Duodenal mucosa (tissue), 2 donors: ENCODE measurements at regions not wholly inside any gene's neighbourhood (a gene's known extent, or its start where the extent isn't known, plus 50 kb on each side); places are given as distances from the start of the nearest gene placed in this dataset.

Source experiments
- H3K27ac ChIP-seq: one replicate; pipeline ENCODE4 v1.7.0; 2013; ENCODE audit warnings: low read depth, low read length
- H3K27me3 ChIP-seq, 2 donors: one replicate each; pipeline ENCODE4 v1.7.0; 2013; ENCODE audit warnings: low read length in 2 of 2, control low read depth in 1 of 2; ENCODE audit not compliant: insufficient read depth in 2 of 2, control insufficient read depth in 1 of 2
- H3K36me3 ChIP-seq, 2 donors: one replicate each; pipeline ENCODE4 v1.7.0; 2013; ENCODE audit warnings: low read length in 2 of 2, control low read depth in 1 of 2; ENCODE audit not compliant: insufficient read depth in 2 of 2, control insufficient read depth in 1 of 2
- H3K4me1 ChIP-seq, 2 donors: one replicate each; pipeline ENCODE4 v1.7.0; 2013; ENCODE audit warnings: low read length in 2 of 2, control low read depth in 1 of 2; ENCODE audit not compliant: insufficient read depth in 2 of 2, control insufficient read depth in 1 of 2
- H3K4me3 ChIP-seq, 2 donors: one replicate each; pipeline ENCODE4 v1.7.0; 2013; ENCODE audit warnings: low read length in 2 of 2, low read depth in 1 of 2
- H3K9ac ChIP-seq, 2 donors: one replicate each; pipeline ENCODE4 v1.7.0; 2013; ENCODE audit warnings: low read length in 2 of 2, low read depth in 1 of 2
- H3K9me3 ChIP-seq, 2 donors: one replicate each; pipeline ENCODE4 v1.7.0; 2013; ENCODE audit warnings: low read length in 2 of 2, control low read depth in 1 of 2; ENCODE audit not compliant: control insufficient read depth in 1 of 2

DNA sequence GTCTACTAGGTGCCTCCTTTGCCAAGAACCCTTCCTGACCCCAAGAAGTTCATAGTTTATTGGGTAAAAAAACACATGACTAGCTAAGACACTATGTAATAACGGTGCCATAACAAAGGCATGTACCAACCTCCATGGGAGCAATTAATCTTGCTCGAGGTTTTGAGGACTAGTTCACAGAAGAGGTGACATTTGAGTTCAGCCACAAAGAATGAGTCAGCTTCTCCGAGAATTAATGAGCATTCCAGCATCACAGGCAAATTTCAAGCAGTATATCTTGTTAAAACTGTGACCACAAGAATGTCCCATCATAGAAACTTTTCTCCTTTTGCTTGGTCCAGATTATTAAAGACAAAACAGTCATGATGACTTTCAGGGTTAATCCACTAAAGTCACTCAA lies 113.0 kb upstream of the RAP1B start:
- H3K27ac ChIP-seq: no peak overlapping the region
- H3K9ac ChIP-seq: no peak overlapping the region
- peak overlapping the region in 1 of 2 donors; percentile 25 for H3K4me3 ChIP-seq
- H3K27me3 ChIP-seq: no peaks in the 10 kb centered on the region
- no peaks in the 10 kb centered on the region for H3K36me3 ChIP-seq
- peaks cover 0 to 3% of the 10 kb centered on the region in 2 donors for H3K4me1 ChIP-seq
- no peaks in the 10 kb centered on the region for H3K9me3 ChIP-seq

DNA sequence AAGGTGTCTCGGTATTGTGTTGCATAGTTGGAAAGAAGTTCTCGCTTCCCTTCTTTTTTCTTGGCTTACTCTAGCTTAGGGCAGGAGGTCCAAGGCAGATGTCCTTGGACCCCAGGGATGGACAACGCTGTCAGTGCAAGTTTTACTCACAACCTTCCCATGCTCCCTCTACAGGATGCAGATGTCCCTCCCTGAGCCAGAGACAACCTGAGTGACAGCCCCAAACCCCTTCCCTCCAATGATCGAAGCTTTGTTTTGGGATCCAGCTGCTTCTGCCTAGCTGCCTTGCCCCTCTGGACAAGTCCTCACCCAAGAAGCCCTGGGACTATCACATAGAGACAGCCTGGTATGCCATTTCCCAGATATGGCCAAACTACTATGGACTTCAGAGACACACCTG lies 112.0 kb upstream of the RAP1B start:
- no peaks in the 10 kb centered on the region for H3K9me3 ChIP-seq
- H3K9ac ChIP-seq: no peak overlapping the region
- H3K27me3 ChIP-seq: no peaks in the 10 kb centered on the region
- no peak overlapping the region for H3K27ac ChIP-seq
- no peaks in the 10 kb centered on the region for H3K36me3 ChIP-seq
- peaks cover 0 to 3% of the 10 kb centered on the region in 2 donors for H3K4me1 ChIP-seq
- H3K4me3 ChIP-seq: no peak overlapping the region

DNA sequence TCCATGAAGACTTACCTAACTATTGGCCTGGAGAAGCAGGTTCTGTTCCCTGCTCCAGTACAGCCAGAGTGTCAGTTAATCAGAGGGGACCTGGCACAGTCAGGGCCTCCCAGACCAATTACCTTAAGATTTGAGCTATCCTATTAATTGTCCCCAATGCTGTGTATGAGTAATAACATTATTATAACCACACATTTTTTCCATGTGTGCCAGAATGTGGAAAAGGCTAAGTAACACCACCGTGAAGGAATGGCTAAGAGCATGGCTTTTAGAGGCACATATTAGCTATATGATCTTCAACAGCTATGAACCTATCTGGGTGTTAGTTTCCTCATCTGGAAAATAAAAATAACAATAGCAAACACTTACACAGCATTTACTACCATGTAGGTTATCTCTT lies 111.1 kb upstream of the RAP1B start:
- no peaks in the 10 kb centered on the region for H3K27me3 ChIP-seq
- no peak overlapping the region for H3K9ac ChIP-seq
- H3K36me3 ChIP-seq: no peaks in the 10 kb centered on the region
- H3K9me3 ChIP-seq: no peaks in the 10 kb centered on the region
- H3K4me1 ChIP-seq: peaks cover 0 to 3% of the 10 kb centered on the region in 2 donors
- no peak overlapping the region for H3K4me3 ChIP-seq
- H3K27ac ChIP-seq: no peak overlapping the region

DNA sequence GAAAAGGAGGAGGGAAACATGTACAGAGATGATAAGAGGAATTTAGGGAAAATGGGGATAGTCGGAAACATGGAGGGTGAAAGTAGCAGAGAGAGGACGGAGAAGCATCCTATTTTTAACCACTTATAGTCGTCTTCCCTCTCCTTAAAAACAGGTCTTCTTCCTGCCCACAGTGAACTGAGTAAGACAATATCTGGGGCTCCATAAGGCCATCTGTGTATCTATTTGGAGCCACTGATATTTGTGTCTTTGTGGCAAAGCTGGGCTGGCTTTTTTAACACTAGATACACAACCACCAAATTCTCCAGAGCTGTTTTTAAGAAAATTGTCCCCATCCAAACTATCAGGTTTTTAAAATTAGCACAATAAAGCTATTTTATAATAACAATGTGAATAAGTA lies 109.5 kb upstream of the RAP1B start:
- Histone ChIP-seq H3K9ac (no peak overlapping the region), H3K36me3 (no peaks in the 10 kb centered on the region), H3K27me3 (no peaks in the 10 kb centered on the region), H3K4me1 (no peaks in the 10 kb centered on the region), H3K27ac (no peak overlapping the region), H3K4me3 (no peak overlapping the region), H3K9me3 (no peaks in the 10 kb centered on the region)

DNA sequence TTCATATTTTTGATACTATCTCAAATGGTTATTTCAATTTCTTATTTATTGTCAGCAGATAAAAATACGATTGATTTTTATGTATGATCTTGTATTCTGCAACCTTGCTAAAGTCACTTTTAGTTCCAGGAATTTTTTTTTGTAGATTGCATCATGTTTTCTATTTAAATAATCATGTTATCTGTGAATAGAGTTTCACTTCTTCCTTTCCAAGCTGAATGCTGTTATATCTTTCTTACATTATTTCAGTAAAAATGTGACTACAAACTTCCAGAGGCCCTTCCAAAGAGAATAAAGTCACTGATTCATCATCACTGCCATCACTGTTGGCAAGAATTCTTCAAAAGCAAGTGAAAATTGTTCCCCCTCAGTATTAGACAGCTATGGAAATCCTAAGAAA lies 104.7 kb upstream of the RAP1B start:
- H3K27ac ChIP-seq: no peak overlapping the region
- H3K36me3 ChIP-seq: no peaks in the 10 kb centered on the region
- no peak overlapping the region for H3K9ac ChIP-seq
- H3K9me3 ChIP-seq: no peaks in the 10 kb centered on the region
- no peaks in the 10 kb centered on the region for H3K4me1 ChIP-seq
- no peak overlapping the region for H3K4me3 ChIP-seq
- no peaks in the 10 kb centered on the region for H3K27me3 ChIP-seq

DNA sequence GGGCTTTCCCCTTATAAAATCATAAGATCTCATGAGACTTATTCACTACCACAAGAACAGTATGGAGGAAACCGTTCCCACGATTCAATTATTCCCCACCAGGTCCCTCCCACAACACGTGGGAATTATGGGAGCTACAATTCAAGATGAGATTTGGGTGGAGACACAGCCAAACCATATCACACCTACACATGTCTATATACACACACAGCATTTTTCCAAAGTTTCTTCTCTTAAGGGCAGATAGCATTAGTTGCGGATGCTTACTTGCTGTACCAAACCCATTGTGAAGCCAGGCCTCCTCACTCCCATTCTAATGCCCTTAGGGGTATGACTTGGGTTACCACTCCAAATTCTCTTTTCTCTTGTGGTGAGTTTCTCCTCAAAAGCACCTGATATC lies 104.1 kb upstream of the RAP1B start:
- H3K27ac ChIP-seq: no peak overlapping the region
- no peak overlapping the region for H3K9ac ChIP-seq
- H3K4me1 ChIP-seq: no peaks in the 10 kb centered on the region
- no peaks in the 10 kb centered on the region for H3K36me3 ChIP-seq
- no peaks in the 10 kb centered on the region for H3K27me3 ChIP-seq
- no peak overlapping the region for H3K4me3 ChIP-seq
- no peaks in the 10 kb centered on the region for H3K9me3 ChIP-seq

DNA sequence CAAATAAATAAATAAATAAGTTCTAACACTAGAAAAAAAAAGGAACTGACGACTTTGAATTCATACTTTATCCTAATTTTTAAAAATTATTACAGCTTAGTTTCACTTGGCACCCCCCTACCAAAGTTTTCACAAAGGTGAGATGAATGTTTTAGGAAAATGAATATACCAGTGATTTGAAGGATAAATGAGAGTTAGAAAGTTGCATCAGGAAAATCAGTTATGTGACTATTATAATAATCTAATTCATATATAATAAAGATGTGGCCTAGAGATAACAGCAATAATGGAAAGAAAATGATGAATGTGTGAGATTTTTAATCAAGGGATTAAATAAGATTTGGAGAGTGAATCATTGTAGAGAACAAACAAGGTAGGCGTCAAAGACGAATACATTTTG lies 103.0 kb upstream of the RAP1B start:
- H3K27ac ChIP-seq: no peak overlapping the region
- H3K9ac ChIP-seq: no peak overlapping the region
- no peak overlapping the region for H3K4me3 ChIP-seq
- H3K9me3 ChIP-seq: no peaks in the 10 kb centered on the region
- no peaks in the 10 kb centered on the region for H3K27me3 ChIP-seq
- H3K4me1 ChIP-seq: no peaks in the 10 kb centered on the region
- no peaks in the 10 kb centered on the region for H3K36me3 ChIP-seq

DNA sequence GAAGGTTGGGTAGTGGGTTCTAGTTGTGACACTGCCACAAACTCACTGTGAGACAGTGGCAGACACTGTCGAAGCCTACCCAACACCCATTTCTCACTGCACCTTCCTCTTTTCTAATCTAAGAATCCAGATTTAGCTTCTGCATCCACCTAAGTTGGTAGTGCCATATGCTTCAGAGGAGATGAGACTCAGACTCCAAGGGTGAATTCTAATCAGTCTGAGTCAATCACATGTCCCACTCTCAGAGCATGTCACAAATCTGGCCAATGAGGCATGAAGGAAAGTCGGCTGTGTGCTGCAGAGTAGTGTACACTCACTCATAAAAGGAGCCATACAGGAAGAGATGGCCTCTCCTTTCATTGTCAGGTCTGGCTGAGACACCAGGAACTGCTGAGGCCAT lies 102.1 kb upstream of the RAP1B start:
- Histone ChIP-seq H3K36me3 (no peaks in the 10 kb centered on the region), H3K9ac (no peak overlapping the region), H3K4me1 (no peaks in the 10 kb centered on the region), H3K4me3 (no peak overlapping the region), H3K9me3 (no peaks in the 10 kb centered on the region), H3K27ac (no peak overlapping the region), H3K27me3 (no peaks in the 10 kb centered on the region)

DNA sequence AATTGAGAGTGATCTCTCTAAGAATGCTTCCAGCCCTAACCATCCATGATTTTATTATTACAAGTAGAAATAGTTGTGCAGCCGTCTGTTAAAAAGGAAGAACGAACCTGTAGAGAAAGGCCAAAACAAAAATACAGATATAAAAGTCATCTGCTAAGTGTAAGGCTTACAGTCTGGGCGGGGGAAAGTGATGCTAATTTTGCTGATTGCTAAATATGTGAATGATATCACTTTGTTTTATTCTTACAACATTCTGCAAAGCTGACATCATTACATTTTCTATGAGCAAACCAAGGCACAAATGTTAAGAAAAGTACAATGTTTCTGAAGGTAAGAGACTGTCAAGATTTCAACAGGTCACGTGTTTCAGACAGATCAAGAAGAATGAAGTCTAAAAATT lies 101.5 kb upstream of the RAP1B start:
- Histone ChIP-seq H3K9ac (no peak overlapping the region), H3K9me3 (no peaks in the 10 kb centered on the region), H3K27ac (no peak overlapping the region), H3K4me3 (no peak overlapping the region), H3K36me3 (no peaks in the 10 kb centered on the region), H3K4me1 (no peaks in the 10 kb centered on the region), H3K27me3 (no peaks in the 10 kb centered on the region)

DNA sequence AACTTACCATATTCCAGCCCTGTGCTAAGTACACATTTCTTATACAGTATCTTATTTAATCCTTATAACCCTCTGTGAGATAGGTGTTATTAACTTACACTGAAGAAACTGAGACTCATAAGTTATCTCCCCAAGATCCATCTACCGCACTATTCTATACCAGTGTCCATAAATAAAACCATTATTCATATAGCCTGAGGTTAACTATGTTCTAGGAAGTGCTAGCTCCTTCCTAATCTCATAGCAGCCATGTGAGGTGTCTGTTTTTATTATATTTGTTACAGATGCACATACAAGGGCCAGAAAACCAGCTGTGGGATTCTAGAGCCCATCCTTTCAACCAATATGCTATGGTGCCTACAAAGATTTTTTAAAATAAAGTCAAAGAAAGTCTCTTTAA lies 100.3 kb upstream of the RAP1B start:
- no peaks in the 10 kb centered on the region for H3K9me3 ChIP-seq
- H3K36me3 ChIP-seq: no peaks in the 10 kb centered on the region
- no peaks in the 10 kb centered on the region for H3K4me1 ChIP-seq
- no peak overlapping the region for H3K9ac ChIP-seq
- H3K4me3 ChIP-seq: no peak overlapping the region
- H3K27ac ChIP-seq: no peak overlapping the region
- H3K27me3 ChIP-seq: no peaks in the 10 kb centered on the region

DNA sequence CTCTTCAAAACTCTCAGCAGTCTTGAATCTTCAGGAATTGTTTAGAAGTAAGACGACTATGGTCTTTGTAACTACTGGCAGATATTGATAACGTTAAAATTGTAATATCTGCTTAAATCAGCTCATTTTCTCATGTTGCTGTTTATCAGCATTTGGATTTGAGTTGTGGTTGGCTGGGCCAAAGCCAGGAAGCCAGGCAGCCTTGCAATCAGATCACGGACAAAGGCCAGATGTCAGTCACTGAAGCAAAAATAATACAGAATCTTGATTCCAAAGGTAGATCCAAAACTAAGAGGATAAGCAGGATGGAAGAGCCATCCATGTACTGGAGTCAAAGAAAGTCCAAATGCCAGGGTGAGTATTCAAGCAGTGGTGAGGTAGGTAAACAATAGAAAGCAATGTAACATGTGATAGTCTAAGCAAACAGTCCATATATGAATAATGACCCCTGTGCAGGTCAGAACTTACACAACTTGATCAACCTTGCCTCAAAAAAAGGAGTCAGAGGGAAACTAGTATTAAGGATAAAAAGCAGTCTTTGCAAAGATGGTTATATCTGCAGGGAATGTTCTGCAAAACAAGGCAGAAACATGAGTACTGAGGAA lies 95.8 kb upstream of the RAP1B start:
- Histone ChIP-seq H3K27ac (no peak overlapping the region), H3K27me3 (no peaks in the 10 kb centered on the region), H3K36me3 (no peaks in the 10 kb centered on the region), H3K4me1 (no peaks in the 10 kb centered on the region), H3K4me3 (no peak overlapping the region), H3K9ac (no peak overlapping the region), H3K9me3 (no peaks in the 10 kb centered on the region)
